ENCODE measurements at regions not wholly inside any gene's neighbourhood (a gene's known extent, or its start where the extent isn't known, plus 50 kb on each side); places are given as distances from the start of the nearest gene placed in this dataset.

DNA sequence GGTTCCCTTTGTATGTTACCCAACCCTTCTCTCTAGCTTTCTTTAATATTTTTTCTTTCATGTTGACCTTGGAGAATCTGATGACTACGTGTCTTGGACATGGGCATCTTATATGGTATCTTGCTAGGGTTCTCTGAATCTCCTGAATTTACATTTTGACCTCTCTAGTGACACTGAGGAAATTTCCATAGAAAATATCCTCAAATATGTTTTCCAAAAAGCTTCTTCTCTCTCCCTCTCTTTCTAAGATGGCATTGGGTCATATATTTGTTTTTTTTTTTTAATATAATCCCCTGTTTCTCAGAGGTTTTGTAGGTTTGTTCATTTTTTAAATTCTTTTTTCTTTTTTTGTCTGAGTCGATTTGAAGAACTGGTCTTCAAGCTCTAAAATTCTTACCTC is 184.0 kb upstream of the TMC3 start:
- H3K27me3 Mint-ChIP-seq, result peaks cover 0 to 10% (median 3%) of the 10 kb centered on the region in 5 donors
- no peak overlapping the region for H3K4me3 Mint-ChIP-seq
- DNase-seq, result no peak
- POLR2A ChIA-PET, result no interaction called here
- H3K9me3 Mint-ChIP-seq, result peaks cover 0 to 12% (median 3%) of the 10 kb centered on the region in 9 donors
- H3K27ac Mint-ChIP-seq, result no peak overlapping the region
- no peaks in the 10 kb centered on the region for H3K36me3 Mint-ChIP-seq
- ATAC-seq, result no peak
- H3K4me1 Mint-ChIP-seq, result no peaks in the 10 kb centered on the region

DNA sequence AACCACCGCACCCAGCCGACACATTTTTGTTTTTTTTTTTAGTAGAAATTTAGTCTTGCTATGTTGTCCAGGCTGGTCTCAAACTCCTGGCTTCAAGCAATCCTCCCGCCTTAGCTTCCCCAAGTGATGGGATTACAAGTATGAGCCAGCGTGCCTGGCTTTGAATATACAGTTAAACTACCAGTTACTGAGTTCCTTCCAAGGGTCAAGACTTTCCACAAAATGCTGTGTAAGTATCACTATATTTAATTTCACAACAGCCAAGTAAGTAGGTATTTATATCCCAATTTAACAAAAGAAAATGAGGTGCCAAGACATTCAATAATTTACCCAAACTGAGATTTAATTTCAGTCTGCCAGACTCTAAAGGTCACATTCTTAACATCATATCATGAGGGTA is 181.3 kb upstream of the TMC3 start:
- Mint-ChIP-seq H3K4me1 (no peaks in the 10 kb centered on the region), H3K27ac (no peak overlapping the region), H3K4me3 (no peak overlapping the region), H3K27me3 (peaks cover 0 to 11% (median 5%) of the 10 kb centered on the region in 5 donors), H3K36me3 (no peaks in the 10 kb centered on the region), H3K9me3 (peaks cover 0 to 12% (median 3%) of the 10 kb centered on the region in 9 donors)
- ATAC-seq, result no peak
- no peak for DNase-seq
- POLR2A ChIA-PET, result no interaction called here

DNA sequence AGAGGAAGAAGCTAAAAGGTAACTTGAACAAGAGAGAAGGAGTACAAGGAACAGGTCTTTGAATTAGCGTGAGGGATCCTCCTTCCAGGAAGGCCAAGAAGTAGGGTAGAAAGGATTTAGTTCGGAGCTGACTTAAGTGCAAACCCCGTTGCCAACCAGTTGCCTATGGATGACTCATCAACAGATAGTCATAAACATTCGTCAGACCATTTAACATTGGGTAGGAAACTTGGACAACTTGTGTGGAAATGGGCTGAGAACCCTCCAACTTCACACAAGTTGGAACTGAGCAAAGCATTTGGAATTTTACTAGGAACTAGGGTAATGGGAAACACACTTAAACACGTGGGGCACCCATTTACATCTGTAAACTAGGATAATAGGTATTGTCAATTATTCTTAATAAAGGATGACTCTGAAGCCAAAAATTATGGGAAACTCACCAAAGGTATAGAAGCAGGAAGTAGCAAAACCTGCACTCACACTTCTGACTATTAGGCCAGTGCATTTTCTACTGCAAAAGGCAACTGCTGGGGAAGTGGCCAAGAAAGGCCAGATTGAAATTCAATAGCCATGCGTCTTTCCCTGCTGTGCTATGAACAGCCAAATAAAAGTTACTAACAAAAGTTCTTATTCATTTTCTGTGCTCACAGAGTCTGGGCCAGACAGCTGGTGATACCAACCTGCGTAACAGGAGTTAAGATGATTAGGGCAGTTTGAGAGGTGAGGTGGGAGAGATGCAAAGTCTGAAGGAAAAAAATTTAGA is 174.5 kb upstream of the TMC3 start:
- Mint-ChIP-seq H3K4me1 (no peaks in the 10 kb centered on the region), H3K9me3 (no peaks in the 10 kb centered on the region), H3K27me3 (peaks cover 0 to 16% (median 5%) of the 10 kb centered on the region in 5 donors), H3K36me3 (no peaks in the 10 kb centered on the region), H3K27ac (no peak overlapping the region), H3K4me3 (no peak overlapping the region)
- DNase-seq (no peak), ATAC-seq (no peak)
- POLR2A ChIA-PET, result no interaction called here

DNA sequence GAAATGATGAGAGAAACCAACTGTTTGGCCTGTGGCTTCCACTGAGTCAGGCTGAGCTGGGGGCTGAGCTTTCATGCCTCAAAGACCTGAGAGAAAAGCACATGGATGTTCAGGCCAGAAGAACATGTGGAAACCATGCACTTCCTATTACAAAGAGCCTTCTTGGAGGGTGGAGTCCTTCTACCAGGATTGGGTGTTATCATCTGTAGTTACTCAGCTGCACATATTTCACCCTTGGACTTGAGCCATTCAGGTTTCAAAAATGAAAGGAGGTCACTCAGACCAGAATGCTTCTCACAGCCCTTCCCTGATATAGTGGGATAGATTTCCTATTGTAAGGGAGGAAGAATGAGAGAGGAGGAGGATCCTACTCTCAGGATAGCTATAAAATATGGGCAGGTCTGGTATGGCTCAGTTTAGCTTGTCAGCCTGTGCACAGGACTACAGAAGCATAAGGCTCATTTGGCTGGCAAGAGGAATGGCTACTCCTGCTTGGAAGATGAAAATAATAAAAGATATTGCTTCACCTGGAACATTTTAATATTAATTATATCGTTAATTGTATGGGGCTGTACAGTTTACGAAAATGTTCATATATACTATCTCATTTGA is 173.6 kb upstream of the TMC3 start:
- DNase-seq, result no peak
- Mint-ChIP-seq H3K4me3 (no peak overlapping the region), H3K27me3 (peaks cover 0 to 13% (median 3%) of the 10 kb centered on the region in 5 donors), H3K36me3 (no peaks in the 10 kb centered on the region), H3K27ac (no peak overlapping the region), H3K9me3 (peaks cover 0 to 4% (median 0%) of the 10 kb centered on the region in 9 donors), H3K4me1 (no peaks in the 10 kb centered on the region)
- POLR2A ChIA-PET, result no interaction called here
- no peak for ATAC-seq

DNA sequence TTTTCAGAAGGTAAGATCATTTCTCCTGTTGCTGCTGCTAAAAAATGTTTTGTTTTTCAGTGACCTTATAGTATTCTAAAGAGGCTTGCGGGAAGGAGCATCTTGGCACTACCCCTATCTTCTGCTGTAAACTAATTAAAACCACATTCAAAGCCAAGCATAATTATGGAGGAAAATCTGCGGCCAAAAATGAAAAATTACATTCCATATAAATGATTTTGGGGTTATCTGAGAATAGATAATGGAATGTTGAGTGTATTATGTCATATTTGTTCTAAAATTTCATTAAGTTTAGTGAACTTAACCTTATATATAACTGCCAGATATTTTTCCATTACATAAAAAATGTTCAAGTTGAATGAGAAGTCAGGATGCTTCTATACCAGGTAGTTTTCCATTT is 170.4 kb upstream of the TMC3 start:
- DNase-seq, result no peak
- ATAC-seq, result no peak
- Mint-ChIP-seq H3K9me3 (peaks cover 0 to 4% (median 0%) of the 10 kb centered on the region in 9 donors), H3K4me3 (no peak overlapping the region), H3K36me3 (no peaks in the 10 kb centered on the region), H3K4me1 (no peaks in the 10 kb centered on the region), H3K27ac (no peak overlapping the region), H3K27me3 (peaks cover 0 to 20% (median 5%) of the 10 kb centered on the region in 5 donors)
- POLR2A ChIA-PET, result no interaction called here

DNA sequence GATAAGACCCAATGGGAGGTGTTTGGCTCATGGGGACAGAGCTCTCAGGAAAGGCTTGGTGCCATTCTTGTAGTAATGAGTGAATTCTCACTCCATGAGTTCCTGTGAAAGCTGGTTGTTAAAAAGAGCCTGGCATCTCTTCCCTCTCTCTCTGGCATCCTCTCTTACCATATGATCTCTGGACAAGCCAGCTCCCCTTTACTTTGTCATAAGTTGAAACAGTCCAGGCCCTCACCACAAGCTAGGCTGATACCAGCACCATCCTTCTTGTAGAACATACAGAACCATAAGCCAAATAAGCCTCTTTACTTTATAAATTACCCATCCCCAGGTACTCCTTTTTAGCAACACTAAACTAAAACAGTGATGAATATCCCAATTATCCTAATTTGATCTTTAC is 166.9 kb upstream of the TMC3 start:
- Mint-ChIP-seq H3K27ac (no peak overlapping the region), H3K27me3 (peaks cover 0 to 27% (median 7%) of the 10 kb centered on the region in 5 donors), H3K36me3 (no peaks in the 10 kb centered on the region), H3K4me3 (no peak overlapping the region), H3K4me1 (no peaks in the 10 kb centered on the region), H3K9me3 (peaks cover 0 to 4% (median 0%) of the 10 kb centered on the region in 9 donors)
- POLR2A ChIA-PET, result no interaction called here
- no peak for DNase-seq
- ATAC-seq, result no peak

DNA sequence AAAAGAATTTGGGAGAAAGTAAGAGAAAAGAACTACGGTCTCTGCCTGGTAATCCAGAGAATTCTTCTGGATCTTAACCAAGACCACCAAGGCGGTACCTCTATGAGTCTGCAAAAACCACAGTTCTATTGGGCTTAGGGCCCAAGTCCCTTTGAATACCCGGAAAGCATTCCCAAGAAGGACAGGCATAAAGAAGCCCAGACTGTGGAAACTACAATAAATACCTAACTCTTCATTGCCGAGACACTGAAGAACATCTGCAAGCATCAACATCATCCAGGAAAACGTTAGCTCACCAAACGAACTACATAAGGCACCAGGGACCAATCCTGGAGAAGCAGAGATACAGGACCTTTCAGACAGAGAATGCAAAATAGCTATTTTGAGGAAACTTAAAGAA is 162.3 kb upstream of the TMC3 start:
- Mint-ChIP-seq H3K27ac (no peak overlapping the region), H3K9me3 (no peaks in the 10 kb centered on the region), H3K36me3 (no peaks in the 10 kb centered on the region), H3K27me3 (peaks cover 0 to 30% (median 10%) of the 10 kb centered on the region in 5 donors), H3K4me1 (no peaks in the 10 kb centered on the region), H3K4me3 (no peak overlapping the region)
- DNase-seq (no peak), ATAC-seq (no peak)
- POLR2A ChIA-PET, result no interaction called here

DNA sequence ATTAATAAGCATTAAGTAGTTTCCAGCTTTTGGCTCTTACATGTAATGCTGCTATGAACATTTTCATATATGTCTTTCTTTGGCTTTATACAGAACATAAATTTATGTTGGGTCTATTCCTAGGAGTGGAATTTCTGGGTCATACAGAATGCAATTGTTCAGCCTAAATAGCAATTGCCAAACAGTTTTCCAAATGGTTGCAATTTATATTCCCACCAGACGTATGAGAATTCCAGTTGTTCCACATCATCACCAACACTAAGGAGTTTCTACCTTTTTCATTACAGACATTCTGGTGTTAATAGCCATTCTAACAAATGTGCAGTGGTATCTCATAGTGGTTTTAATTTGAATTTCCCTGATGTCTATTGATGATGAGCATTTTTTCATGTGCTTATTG is 160.1 kb upstream of the TMC3 start:
- Mint-ChIP-seq H3K36me3 (no peaks in the 10 kb centered on the region), H3K9me3 (no peaks in the 10 kb centered on the region), H3K27ac (no peak overlapping the region), H3K27me3 (peaks cover 0 to 27% (median 9%) of the 10 kb centered on the region in 5 donors), H3K4me3 (no peak overlapping the region), H3K4me1 (no peaks in the 10 kb centered on the region)
- POLR2A ChIA-PET, result no interaction called here
- ATAC-seq (no peak), DNase-seq (no peak)

DNA sequence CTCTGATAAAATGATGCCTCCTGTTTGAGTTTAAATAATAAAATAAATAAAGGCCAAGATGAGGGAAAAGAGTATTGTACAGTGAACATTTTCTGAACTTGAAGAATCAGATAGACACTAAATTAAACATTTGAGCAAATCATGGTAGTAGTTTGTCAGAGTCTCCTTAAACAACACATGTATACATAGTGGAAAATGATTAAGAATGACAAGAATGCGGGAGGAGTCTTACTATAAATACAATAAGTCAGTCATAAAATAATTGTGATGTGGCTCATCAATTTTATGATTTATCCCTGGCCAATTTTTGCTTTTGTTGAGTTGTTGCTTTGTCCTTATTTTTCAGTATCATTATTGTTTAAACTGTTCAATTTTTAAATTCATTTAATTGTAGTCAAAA is 158.0 kb upstream of the TMC3 start:
- no peaks in the 10 kb centered on the region for H3K4me1 Mint-ChIP-seq
- H3K27ac Mint-ChIP-seq, result no peak overlapping the region
- ATAC-seq (no peak), DNase-seq (no peak)
- POLR2A ChIA-PET, result no interaction called here
- no peaks in the 10 kb centered on the region for H3K36me3 Mint-ChIP-seq
- peaks cover 7 to 19% (median 9%) of the 10 kb centered on the region in 5 donors for H3K27me3 Mint-ChIP-seq
- H3K9me3 Mint-ChIP-seq, result no peaks in the 10 kb centered on the region
- H3K4me3 Mint-ChIP-seq, result no peak overlapping the region

DNA sequence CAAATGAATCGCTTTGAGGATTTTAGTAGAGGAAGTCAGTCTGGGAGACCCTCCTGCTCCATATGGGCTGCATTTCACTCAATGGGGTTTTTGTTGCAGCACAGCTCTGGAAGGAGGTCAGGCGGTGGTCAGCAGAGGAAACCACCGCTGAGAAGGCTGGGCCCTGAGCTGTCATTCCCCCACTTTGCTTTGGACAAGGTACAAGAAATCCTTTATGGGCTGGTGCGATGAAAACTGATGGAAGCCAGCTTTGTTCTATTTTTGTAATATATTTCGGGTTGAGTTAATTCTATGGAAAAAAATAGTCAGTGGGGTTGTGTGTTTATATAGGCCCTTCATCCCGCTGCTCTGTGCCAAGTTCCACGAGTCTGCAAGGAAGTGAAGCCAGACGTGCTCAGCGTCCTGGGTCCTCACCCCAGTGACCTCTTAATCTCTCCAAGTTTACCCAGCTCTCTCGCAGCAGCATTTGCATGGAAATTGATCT is 157.1 kb upstream of the TMC3 start:
- POLR2A ChIA-PET, result no interaction called here
- H3K4me1 Mint-ChIP-seq, result no peaks in the 10 kb centered on the region
- no peaks in the 10 kb centered on the region for H3K36me3 Mint-ChIP-seq

DNA sequence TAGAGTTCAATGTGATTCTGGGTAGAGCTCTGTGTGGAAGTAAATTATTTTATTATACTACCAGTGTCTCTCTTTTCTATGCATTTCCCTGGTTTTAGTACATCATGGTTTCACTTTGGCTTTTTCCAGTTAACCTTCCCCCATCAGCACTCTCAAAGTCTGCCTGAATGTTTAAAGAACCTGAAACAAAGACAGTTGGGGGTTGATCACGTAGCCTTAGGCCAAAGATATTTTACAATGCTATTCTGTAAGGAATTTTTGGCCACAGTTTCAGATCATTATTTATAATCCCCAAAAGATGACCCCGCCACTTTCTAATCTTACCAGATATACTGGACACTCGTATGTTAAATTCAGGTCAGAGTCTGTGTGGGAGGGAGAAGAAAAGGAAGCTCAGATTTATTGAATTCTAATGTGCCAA is 156.3 kb upstream of the TMC3 start:
- no peak overlapping the region for H3K27ac Mint-ChIP-seq
- peaks cover 6 to 16% (median 10%) of the 10 kb centered on the region in 5 donors for H3K27me3 Mint-ChIP-seq
- no peak overlapping the region for H3K4me3 Mint-ChIP-seq
- no peaks in the 10 kb centered on the region for H3K36me3 Mint-ChIP-seq
- no peaks in the 10 kb centered on the region for H3K4me1 Mint-ChIP-seq
- POLR2A ChIA-PET, result no interaction called here
- no peak for ATAC-seq
- no peaks in the 10 kb centered on the region for H3K9me3 Mint-ChIP-seq
- no peak for DNase-seq

More for the DNA sequence above, 157.1 kb upstream of the TMC3 start:
- Mint-ChIP-seq H3K27ac (no peak overlapping the region), H3K4me3 (no peak overlapping the region), H3K27me3 (peaks cover 6 to 16% (median 11%) of the 10 kb centered on the region in 5 donors), H3K9me3 (no peaks in the 10 kb centered on the region)
- DNase-seq, result no peak
- ATAC-seq, result no peak

DNA sequence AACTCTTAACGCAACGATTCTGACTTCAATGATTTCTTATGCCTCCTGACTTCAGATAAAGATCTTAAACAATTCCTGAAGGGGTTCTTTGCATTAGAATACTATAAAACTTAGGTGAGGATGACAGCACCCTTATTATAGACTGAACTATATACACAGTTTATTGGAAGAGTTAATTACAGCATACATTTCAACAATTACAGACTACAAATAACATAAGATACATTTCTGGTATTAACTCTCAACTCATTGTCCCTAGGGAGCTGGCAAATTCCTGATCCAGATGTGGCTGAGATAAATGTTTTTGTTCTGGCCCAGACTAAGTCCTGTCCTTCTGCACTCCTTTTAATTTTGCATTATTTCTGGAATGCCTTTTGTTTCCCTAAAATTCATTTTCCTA is 155.5 kb upstream of the TMC3 start:
- POLR2A ChIA-PET, result no interaction called here
- no peak for ATAC-seq
- Mint-ChIP-seq H3K4me3 (no peak overlapping the region), H3K9me3 (no peaks in the 10 kb centered on the region), H3K4me1 (no peaks in the 10 kb centered on the region), H3K36me3 (no peaks in the 10 kb centered on the region), H3K27ac (no peak overlapping the region), H3K27me3 (peaks cover 3 to 14% (median 9%) of the 10 kb centered on the region in 5 donors)
- no peak for DNase-seq

DNA sequence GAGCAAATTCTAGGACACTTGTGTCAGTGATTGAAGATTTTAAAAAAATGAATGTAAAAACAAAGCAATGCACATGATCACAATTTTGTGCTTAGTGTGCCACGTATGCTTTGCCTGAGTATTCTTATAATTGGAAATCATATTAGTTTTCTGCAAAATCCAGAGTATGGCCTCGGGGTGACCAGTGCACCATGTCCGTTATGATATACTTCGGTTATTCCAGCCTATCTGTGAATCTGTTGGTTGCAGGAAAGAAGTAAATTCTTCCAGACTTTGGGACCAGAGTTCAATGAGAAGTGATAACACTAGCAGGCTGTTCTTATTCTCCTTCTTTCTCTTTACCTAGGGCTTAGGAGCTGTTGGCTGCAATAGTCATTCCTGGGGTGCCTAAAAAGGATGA is 152.0 kb upstream of the TMC3 start:
- Mint-ChIP-seq H3K27me3 (peaks cover 1 to 9% (median 6%) of the 10 kb centered on the region in 5 donors), H3K4me1 (no peaks in the 10 kb centered on the region), H3K36me3 (no peaks in the 10 kb centered on the region), H3K4me3 (no peak overlapping the region), H3K27ac (no peak overlapping the region), H3K9me3 (no peaks in the 10 kb centered on the region)
- ATAC-seq (no peak), DNase-seq (no peak)
- POLR2A ChIA-PET, result no interaction called here

DNA sequence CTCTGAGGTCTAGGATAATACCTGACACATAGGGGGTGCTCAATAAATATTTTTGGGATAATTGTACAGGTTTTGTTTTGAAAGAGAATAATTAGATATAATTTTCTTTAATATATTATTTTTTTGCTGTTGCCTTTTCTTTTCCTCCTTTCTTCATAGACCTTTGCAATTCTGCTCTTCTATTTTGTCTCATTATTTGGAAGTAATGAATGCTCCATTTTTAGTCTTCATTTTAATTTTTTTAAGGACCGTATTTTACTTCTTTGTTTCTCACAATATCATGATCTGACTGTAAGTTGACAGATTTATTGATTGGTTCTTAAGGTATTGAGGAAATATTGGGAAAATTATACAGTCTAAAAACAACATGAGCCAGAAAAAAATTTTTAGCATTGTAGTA is 150.5 kb upstream of the TMC3 start:
- Mint-ChIP-seq H3K4me1 (no peaks in the 10 kb centered on the region), H3K27me3 (peaks cover 1 to 9% (median 8%) of the 10 kb centered on the region in 5 donors), H3K27ac (no peak overlapping the region), H3K36me3 (no peaks in the 10 kb centered on the region), H3K4me3 (no peak overlapping the region), H3K9me3 (no peaks in the 10 kb centered on the region)
- DNase-seq (no peak), ATAC-seq (no peak)
- POLR2A ChIA-PET, result no interaction called here

Measured in naive thymus-derived CD8-positive, alpha-beta T cell (primary cell).